IgD-negative memory B cell (primary cell): ENCODE measurements at regions not wholly inside any gene's neighbourhood (a gene's known extent, or its start where the extent isn't known, plus 50 kb on each side); places are given as distances from the start of the nearest gene placed in this dataset.

Source experiments
- H3K27ac Mint-ChIP-seq, 3 donors: one replicate each; pipeline ENCODE4 v1.8.0; 2020 to 2022; ENCODE audit warnings: mild to moderate bottlenecking in 3 of 3, mixed read lengths in 3 of 3, moderate library complexity in 1 of 3
- H3K27me3 Mint-ChIP-seq: one replicate; pipeline ENCODE4 v1.8.0; 2021; ENCODE audit warnings: mixed read lengths
- H3K36me3 Mint-ChIP-seq: one replicate; pipeline ENCODE4 v1.8.0; 2020; ENCODE audit warnings: mild to moderate bottlenecking, mixed read lengths
- H3K4me1 Mint-ChIP-seq, 3 donors: one replicate each; pipeline ENCODE4 v1.8.0; 2020 to 2022; ENCODE audit warnings: mixed read lengths in 3 of 3, mild to moderate bottlenecking in 1 of 3
- H3K4me3 Mint-ChIP-seq, 4 donors: one replicate each; pipeline ENCODE4 v1.8.0; 2020 to 2022; ENCODE audit warnings: mild to moderate bottlenecking in 4 of 4, mixed read lengths in 4 of 4, moderate library complexity in 3 of 4
- H3K9me3 Mint-ChIP-seq, 3 donors: one replicate each; pipeline ENCODE4 v1.8.0; 2020 to 2021; ENCODE audit warnings: mixed read lengths in 3 of 3, mild to moderate bottlenecking in 1 of 3

GRCh38 chr10:90372451-90372850 lies 485.4 kb downstream of the HTR7 start:
- Mint-ChIP-seq H3K27me3 (peaks cover 6% of the 10 kb centered on the region), H3K27ac (no peak overlapping the region), H3K4me1 (no peaks in the 10 kb centered on the region), H3K36me3 (no peaks in the 10 kb centered on the region), H3K9me3 (peaks cover 0 to 2% (median 2%) of the 10 kb centered on the region in 3 donors), H3K4me3 (no peak overlapping the region)

- Mint-ChIP-seq H3K27ac (no peak overlapping the region), H3K4me3 (no peak overlapping the region), H3K9me3 (peaks cover 0 to 2% (median 0%) of the 10 kb centered on the region in 3 donors), H3K27me3 (peaks cover 6% of the 10 kb centered on the region), H3K4me1 (no peaks in the 10 kb centered on the region), H3K36me3 (no peaks in the 10 kb centered on the region)
Measured at GRCh38 chr10:90373911-90374310, 483.9 kb downstream of the HTR7 start.

DNA sequence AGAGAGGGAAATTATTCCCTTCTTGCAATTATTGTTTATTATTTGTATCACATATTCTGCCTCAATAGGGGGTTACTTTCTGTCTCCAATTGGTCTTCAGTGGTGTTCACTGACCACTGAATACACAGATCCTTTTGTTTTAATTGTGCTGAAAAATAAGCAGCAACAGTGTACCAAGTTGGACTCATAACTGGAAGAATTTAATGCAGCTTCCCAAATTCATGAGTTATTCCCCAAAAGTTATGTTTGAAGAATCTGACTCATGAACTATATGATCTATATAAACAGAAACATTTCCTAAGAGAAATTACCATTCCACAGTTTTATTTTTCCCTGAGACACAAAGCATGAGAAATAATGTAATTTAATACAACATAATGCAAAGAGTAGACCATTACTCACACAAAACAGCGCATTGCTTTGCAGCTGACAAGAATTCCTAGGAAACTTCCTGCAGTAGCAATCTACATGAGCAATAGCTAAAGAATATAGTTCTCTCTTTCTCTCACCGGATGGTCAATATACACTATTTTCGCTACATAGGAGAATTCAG lies 479.2 kb downstream of the HTR7 start:
- no peaks in the 10 kb centered on the region for H3K4me1 Mint-ChIP-seq
- peak overlapping the region in 1 of 4 donors; percentile 10 for H3K4me3 Mint-ChIP-seq
- no peaks in the 10 kb centered on the region for H3K36me3 Mint-ChIP-seq
- no peak overlapping the region for H3K27ac Mint-ChIP-seq
- H3K27me3 Mint-ChIP-seq, result peaks cover 3% of the 10 kb centered on the region
- H3K9me3 Mint-ChIP-seq, result peaks cover 0 to 2% (median 0%) of the 10 kb centered on the region in 3 donors

DNA sequence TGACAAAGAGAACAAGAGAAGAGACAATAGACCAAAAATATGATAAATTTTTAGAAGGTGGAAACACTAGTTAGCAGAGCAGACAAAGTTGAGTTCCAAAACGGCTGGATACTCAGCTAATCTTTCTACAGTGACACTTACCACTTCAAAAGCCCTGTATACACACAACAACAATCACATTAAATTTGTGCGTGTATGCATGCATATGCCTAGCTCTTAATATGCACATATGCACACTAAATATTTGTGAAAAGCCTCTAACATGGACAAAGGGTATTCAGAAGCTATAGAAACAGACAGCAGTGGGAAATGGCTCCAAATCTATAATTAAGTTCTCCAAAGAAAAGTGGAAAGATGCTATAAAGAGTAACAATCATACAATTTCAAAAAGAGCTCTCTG lies 476.4 kb downstream of the HTR7 start:
- H3K4me3 Mint-ChIP-seq, result no peak overlapping the region
- H3K9me3 Mint-ChIP-seq, result peaks cover 0 to 2% (median 0%) of the 10 kb centered on the region in 3 donors
- no peaks in the 10 kb centered on the region for H3K27me3 Mint-ChIP-seq
- H3K36me3 Mint-ChIP-seq, result peaks cover 2% of the 10 kb centered on the region
- H3K4me1 Mint-ChIP-seq, result no peaks in the 10 kb centered on the region
- H3K27ac Mint-ChIP-seq, result no peak overlapping the region

- peaks cover 2% of the 10 kb centered on the region for H3K27me3 Mint-ChIP-seq
Measured at GRCh38 chr10:90389876-90390275, 468.0 kb downstream of the HTR7 start.

DNA sequence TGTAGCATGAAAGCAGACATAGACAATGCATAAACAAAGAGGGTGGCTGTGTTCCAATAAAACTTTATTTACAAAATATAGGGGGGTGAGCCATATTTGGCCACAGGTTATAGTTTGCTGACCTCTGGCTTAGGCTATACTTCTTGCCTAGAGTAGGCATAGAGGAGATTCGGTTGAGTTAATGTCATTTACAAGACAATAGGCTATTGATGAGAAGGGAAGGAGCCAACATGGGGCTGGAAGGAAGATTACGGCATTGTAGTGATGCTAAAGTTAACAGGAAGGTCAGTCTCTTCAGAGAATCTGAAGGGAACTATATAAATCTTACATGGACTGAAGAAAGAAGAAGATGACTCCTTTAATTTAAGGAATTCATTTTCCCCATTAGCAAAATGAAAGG lies 463.5 kb downstream of the HTR7 start:
- H3K4me3 Mint-ChIP-seq, result no peak overlapping the region
- H3K27me3 Mint-ChIP-seq, result no peaks in the 10 kb centered on the region
- no peak overlapping the region for H3K27ac Mint-ChIP-seq
- H3K4me1 Mint-ChIP-seq, result no peaks in the 10 kb centered on the region
- no peaks in the 10 kb centered on the region for H3K9me3 Mint-ChIP-seq
- H3K36me3 Mint-ChIP-seq, result no peaks in the 10 kb centered on the region

More at GRCh38 chr10:90389876-90390275, 468.0 kb downstream of the HTR7 start:
- no peak overlapping the region for H3K4me3 Mint-ChIP-seq
- peaks cover under 1% of the 10 kb centered on the region for H3K36me3 Mint-ChIP-seq
- no peaks in the 10 kb centered on the region for H3K9me3 Mint-ChIP-seq
- no peak overlapping the region for H3K27ac Mint-ChIP-seq
- no peaks in the 10 kb centered on the region for H3K4me1 Mint-ChIP-seq

DNA sequence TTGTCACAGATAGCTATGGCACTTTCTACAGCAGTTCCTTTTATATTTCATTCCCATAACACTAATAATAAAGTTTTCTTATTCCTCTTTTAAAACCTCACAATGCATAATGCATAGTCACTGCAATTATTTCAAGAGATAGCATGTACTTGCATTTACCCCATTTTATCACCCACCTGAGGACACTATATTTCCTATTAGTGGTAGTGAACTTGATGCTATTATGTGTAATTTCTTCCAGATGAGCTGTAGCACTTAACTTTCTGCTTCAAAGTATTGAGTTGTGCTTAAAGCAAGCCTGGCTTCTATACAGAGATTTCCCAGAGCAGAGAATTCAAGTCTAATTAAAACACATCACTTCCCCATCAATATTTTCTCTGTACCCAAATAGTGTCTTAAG lies 461.1 kb downstream of the HTR7 start:
- H3K9me3 Mint-ChIP-seq, result no peaks in the 10 kb centered on the region
- H3K4me3 Mint-ChIP-seq, result no peak overlapping the region
- H3K27ac Mint-ChIP-seq, result no peak overlapping the region
- H3K27me3 Mint-ChIP-seq, result no peaks in the 10 kb centered on the region
- H3K36me3 Mint-ChIP-seq, result no peaks in the 10 kb centered on the region
- H3K4me1 Mint-ChIP-seq, result no peaks in the 10 kb centered on the region

DNA sequence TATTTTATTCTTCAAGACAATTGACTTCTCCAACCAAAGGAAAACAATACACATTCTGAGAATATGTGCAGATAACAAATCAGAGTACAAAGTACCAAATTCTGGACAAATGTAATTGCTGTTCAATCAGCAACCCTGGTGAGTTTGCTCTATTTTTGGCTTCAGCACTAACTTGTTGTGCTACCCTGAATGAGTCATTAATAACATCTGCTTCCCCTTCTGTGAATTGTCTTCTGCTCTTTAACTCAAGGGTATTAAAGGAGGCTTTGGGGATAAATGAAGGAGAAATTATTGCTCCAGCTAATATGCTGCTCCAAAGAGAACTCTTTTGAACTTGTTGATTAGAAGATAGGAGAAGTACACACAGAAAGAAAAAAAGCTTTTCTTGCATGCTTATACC lies 459.3 kb downstream of the HTR7 start:
- Mint-ChIP-seq H3K4me3 (no peak overlapping the region), H3K27me3 (no peaks in the 10 kb centered on the region), H3K36me3 (no peaks in the 10 kb centered on the region), H3K4me1 (no peaks in the 10 kb centered on the region), H3K9me3 (no peaks in the 10 kb centered on the region), H3K27ac (no peak overlapping the region)

GRCh38 chr10:90399782-90400181 lies 458.1 kb downstream of the HTR7 start:
- Mint-ChIP-seq H3K27ac (no peak overlapping the region), H3K9me3 (no peaks in the 10 kb centered on the region), H3K27me3 (no peaks in the 10 kb centered on the region), H3K4me1 (no peaks in the 10 kb centered on the region), H3K4me3 (no peak overlapping the region), H3K36me3 (no peaks in the 10 kb centered on the region)

DNA sequence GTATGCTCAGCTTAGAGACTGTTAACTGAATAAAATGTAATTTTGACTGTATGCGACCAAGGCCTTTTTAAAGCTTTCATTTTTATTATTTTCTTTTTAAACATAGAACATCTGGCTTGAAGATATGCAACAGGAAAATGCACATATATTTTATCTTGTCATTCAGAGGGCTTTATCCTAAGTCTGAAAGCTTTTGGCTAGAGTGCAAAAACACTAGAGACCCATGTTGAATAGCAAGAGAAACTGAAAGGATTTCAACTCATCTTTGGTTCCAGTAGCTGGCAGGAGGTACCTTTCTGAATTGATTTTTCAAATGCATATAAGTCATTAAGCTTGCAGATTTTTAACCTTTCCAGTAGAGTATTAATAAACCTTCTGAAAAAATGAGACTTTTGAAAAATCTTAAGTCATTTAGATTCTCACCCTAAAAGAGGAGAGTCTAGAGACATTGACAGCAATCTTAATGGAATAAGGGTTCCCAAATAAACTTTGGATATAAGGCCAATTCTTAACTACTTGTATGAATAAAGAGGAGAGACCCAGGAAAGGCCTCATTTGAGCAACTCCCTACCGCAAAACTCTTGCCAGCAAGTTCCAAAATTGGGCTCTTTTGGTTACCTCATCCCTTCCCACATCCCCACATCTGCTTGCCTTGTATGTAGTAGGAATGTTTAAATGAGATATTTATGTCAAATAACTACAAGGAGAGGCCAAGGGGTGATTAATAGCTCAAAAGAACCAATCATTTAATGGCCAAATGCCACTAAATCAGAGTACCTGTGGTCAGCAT lies 454.4 kb downstream of the HTR7 start:
- H3K4me3 Mint-ChIP-seq, result no peak overlapping the region
- H3K27me3 Mint-ChIP-seq, result no peaks in the 10 kb centered on the region
- no peaks in the 10 kb centered on the region for H3K9me3 Mint-ChIP-seq
- no peaks in the 10 kb centered on the region for H3K4me1 Mint-ChIP-seq
- no peaks in the 10 kb centered on the region for H3K36me3 Mint-ChIP-seq
- no peak overlapping the region for H3K27ac Mint-ChIP-seq

GRCh38 chr10:90407131-90407530 lies 450.7 kb downstream of the HTR7 start:
- Mint-ChIP-seq H3K36me3 (no peaks in the 10 kb centered on the region), H3K4me3 (no peak overlapping the region), H3K9me3 (peaks cover 0 to 9% (median 5%) of the 10 kb centered on the region in 3 donors), H3K27me3 (peaks cover 2% of the 10 kb centered on the region), H3K4me1 (no peaks in the 10 kb centered on the region), H3K27ac (no peak overlapping the region)

GRCh38 chr10:90407851-90408250 lies 450.0 kb downstream of the HTR7 start:
- peaks cover 2% of the 10 kb centered on the region for H3K27me3 Mint-ChIP-seq
- no peaks in the 10 kb centered on the region for H3K36me3 Mint-ChIP-seq

GRCh38 chr10:90412582-90412981 lies 445.3 kb downstream of the HTR7 start:
- H3K4me3 Mint-ChIP-seq, result no peak overlapping the region
- no peaks in the 10 kb centered on the region for H3K4me1 Mint-ChIP-seq
- H3K9me3 Mint-ChIP-seq, result peaks cover 0 to 9% (median 5%) of the 10 kb centered on the region in 3 donors
- H3K36me3 Mint-ChIP-seq, result no peaks in the 10 kb centered on the region
- H3K27me3 Mint-ChIP-seq, result peaks cover 2% of the 10 kb centered on the region
- no peak overlapping the region for H3K27ac Mint-ChIP-seq

More at GRCh38 chr10:90407851-90408250, 450.0 kb downstream of the HTR7 start:
- Mint-ChIP-seq H3K27ac (no peak overlapping the region), H3K4me1 (no peaks in the 10 kb centered on the region), H3K4me3 (no peak overlapping the region), H3K9me3 (peaks cover 0 to 9% (median 5%) of the 10 kb centered on the region in 3 donors)

DNA sequence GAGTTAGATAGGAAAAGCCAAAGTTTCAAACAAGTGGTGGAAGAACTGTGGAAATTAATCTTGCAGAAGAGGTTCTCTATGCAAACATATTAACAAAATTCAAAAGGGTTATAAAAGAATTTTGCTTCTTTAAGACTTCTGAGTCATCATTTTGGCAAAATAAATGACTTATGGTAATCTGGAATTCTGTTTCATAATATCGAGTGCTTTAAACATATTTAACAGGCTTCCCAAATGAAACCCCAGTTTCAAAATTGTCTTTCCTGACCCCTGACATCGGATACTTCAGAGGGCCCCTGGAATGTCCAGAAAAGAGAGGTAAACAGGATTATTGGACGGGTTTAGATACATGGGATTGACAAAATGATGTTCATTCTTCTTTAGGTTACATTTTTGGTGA lies 444.6 kb downstream of the HTR7 start:
- H3K9me3 Mint-ChIP-seq, result peaks cover 0 to 9% (median 5%) of the 10 kb centered on the region in 3 donors
- H3K36me3 Mint-ChIP-seq, result no peaks in the 10 kb centered on the region
- no peak overlapping the region for H3K27ac Mint-ChIP-seq
- no peaks in the 10 kb centered on the region for H3K4me1 Mint-ChIP-seq
- H3K27me3 Mint-ChIP-seq, result peaks cover 2% of the 10 kb centered on the region
- H3K4me3 Mint-ChIP-seq, result no peak overlapping the region

DNA sequence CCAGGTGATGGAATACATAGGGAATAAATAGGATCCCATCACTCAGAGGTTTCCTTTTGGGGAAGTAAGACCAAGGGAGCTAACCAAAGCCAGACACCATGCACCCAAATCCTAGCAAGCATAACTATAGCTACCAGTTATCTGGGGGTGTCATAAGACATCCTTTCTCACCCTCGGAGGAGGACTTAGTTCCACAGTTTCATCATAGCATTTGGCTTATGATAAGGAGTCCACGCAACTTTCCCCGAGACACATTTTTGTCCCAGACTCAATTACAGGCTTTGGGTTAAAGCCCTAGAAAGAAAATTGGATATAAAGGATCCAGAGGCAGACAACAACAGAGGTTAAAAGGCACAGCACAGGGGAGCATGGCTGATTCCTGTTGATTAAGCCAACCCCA lies 442.9 kb downstream of the HTR7 start:
- Mint-ChIP-seq H3K4me1 (no peaks in the 10 kb centered on the region), H3K27me3 (peaks cover 2% of the 10 kb centered on the region), H3K4me3 (no peak overlapping the region), H3K27ac (no peak overlapping the region), H3K9me3 (peaks cover 0 to 9% (median 1%) of the 10 kb centered on the region in 3 donors), H3K36me3 (no peaks in the 10 kb centered on the region)

DNA sequence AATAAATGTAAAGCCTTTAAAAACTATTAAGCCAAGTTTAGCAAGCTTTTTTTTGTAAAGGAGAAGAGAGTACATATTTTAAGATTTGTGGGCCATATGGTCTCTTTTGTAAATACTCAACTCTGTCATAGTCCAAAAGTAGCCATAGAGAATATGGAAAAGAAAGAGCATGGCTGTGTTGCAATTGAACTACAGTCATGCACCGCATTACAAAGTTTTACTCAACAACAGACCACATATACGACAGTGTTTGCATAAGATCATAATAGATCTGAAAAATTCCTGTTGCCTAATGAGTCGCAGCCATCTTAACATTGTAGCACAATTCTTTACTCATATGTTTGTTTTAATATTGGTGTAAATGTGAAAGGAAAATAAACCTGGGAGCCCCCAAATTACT lies 440.8 kb downstream of the HTR7 start:
- Mint-ChIP-seq H3K27ac (no peak overlapping the region), H3K4me3 (no peak overlapping the region), H3K4me1 (no peaks in the 10 kb centered on the region), H3K36me3 (no peaks in the 10 kb centered on the region), H3K27me3 (no peaks in the 10 kb centered on the region), H3K9me3 (peaks cover 0 to 2% (median 0%) of the 10 kb centered on the region in 3 donors)
